GM19193 (cell line): ENCODE measurements at regions not wholly inside any gene's neighbourhood (a gene's known extent, or its start where the extent isn't known, plus 50 kb on each side); places are given as distances from the start of the nearest gene placed in this dataset.

Source experiments
- POLR2A ChIP-seq: IDR thresholded peaks from 4 replicates; pipeline ENCODE4 v1.6.1; 2011; ENCODE audit not compliant: insufficient read depth, insufficient read length; ENCODE audit errors: extremely low read depth

DNA sequence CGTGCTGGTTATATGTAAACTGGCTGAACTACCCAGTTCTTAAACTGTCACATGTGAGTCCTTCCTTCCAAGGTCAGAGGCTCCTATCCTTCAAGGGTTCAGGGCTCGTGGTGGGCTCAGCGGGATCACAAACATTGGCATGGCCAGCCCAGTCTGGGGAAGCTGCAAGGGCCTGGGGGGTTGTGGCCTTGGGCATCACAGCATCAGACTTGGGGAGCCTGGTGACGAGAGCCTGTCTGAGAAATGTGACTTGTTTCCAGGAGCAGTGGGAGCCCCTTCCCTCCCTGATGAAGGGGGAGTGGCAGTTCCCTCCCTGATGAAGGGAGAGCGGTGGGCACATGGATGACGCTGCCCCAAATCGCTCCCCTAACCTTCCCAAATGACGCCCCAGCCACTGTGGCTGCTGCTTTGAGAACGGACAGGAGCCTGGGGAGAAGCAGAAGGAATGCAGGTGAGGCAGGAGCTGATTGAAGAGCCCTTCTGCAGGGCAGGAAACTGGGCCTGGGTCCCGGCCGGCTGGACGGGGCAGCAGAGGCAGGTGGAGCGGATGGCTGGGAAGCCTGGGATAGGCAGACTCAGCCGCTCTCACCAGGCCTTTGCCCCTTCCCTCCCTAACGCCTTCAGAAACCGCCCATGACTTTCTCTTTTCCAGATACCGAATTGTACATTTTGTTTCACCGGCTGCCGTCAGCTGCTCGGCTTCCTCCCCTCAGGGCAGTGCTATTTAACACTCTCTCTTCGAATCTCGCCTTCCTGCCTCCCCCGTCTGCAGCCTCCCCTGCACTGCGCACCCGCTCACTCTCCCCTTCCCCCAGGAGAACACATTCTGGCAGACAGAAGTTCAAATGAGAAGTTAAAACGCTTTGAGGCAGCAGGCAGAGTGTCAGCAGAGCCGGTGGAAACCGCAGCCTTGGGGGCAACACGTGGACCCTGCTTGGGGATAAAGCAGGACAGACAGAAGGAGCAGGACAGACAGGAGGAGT lies 1486.7 kb downstream of the BRD1 start:
- TF ChIP-seq POLR2A: no peak

- TF ChIP-seq POLR2A: no peak
These were observed 1487.5 kb downstream of the BRD1 start for GRCh38 chr22:48340191-48340590.

GRCh38 chr22:48338793-48339705 lies 1488.6 kb downstream of the BRD1 start:
- no peak for TF ChIP-seq POLR2A

- TF ChIP-seq POLR2A: no peak
These were observed 1489.5 kb downstream of the BRD1 start for GRCh38 chr22:48337957-48338792.

DNA sequence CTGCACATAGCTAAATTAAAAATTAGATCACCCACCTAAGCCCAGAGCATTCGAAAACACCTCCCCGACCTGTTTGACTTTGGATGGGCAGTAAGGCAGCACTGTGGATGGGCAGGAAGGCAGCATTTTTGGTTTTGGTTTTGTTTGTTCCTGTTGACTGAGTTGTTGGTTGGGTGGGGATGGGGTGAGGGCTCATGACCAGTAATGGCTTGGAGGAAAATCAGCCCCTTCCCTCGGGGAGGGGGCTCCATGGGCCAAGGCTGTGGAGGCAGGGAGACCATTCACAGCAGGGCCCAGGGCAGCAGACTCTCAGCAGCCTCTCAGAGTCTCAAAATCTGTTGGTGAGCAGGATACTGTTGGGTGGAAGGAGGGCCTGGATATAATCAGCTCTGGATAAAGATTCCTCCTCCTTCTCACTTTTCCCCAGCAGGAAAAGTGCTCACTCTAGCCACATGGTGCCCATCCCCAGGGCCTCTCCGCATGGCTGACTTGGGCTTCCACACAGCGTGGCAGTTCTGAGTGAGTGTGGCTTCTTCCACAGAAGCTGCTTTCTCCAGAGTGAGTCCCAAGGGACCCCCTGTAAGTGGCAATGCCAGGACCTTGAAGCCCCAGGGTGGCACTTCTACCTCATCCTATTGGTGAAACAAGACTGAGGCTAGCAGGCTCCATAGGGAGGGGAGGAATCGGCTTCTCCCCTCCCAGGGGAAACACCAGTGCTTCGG lies 1491.2 kb downstream of the BRD1 start:
- no peak for TF ChIP-seq POLR2A

GRCh38 chr22:48335442-48336139 lies 1492.1 kb downstream of the BRD1 start:
- TF ChIP-seq POLR2A: no peak

GRCh38 chr22:48334971-48335370 lies 1492.7 kb downstream of the BRD1 start:
- TF ChIP-seq POLR2A: no peak

DNA sequence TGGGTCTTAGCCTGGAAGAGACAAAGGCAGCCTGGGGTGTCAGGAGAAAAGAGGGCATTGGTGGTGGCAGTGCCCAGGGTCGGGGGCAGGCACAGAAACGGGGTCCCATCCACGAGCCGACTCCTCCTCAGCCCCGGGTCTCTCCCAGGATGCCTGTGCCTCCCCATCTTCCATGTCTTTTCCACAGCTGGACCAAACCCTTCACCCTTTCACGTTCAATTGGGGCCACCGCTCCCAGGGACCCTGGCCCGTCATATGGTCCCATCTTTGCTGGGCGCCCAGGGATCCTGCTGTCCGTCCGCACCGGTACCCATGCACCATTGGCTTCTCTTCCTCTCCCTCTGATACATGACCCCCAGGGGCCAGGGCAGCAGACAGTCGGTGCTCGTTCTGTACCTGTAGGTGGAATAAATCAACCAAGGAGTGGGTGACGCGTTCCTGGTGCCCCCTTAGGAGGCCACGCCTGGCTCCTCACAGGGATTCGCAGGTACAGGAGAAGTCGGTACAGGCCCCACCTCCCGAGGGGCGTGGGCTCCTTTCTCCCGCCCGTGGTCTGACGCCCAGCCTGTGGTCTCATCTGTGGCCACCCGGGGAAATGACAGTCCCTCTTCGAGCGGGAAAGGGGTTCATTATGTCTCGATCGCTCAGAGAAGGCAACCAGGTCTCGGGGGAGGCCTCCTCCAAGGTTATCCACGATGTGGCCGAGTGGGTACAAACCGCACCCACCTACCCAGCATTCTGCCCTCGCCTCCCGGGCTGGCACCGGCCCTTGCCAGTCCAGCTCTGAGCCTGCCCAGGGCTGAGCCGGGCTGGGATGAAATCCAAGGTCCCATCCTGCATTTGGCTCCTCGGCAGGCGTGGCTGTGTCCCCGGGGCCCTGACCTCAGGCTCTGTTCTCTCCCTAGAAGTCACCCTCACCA lies 1493.6 kb downstream of the BRD1 start:
- TF ChIP-seq POLR2A: no peak

- no peak for TF ChIP-seq POLR2A
These were observed 1494.3 kb downstream of the BRD1 start for GRCh38 chr22:48333323-48333763.

DNA sequence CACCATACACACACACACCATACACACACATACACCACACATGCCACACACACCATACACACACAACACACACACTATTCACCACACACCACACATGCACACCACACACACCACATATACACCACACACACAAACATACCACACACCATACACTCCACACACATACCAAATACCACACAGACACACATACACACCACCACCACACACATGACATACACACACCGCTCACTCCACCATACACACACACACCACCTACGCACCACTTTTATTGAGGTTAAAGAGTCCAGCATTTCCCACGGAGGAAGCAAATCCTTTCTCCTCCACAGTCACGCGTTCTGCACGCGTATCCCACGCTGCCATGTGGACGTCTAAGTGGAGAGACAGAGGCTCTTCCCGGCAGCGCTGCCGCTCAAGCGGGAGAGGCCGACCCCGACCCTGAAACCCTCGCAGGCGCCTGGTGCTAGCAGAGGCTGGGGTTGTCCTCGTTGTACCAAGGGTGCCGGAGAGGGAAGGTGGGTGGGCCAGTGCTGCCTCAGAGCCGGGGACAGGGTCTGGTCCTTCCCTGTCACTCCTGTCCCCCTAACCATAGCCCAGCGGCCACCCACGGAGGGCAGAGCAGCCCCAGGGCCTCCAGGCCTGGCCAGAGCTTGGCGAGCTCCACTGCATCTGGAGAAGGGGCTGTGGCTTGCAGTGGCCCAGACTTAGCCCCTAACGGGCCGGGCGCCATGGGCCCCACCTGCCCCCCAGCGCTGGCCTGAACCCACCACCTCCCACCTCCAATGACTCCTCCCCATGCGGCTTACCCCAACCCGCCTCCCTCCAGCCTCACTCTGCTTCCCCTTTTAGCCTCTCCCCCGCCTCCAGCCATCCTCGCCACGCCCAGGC lies 1495.0 kb downstream of the BRD1 start:
- no peak for TF ChIP-seq POLR2A

DNA sequence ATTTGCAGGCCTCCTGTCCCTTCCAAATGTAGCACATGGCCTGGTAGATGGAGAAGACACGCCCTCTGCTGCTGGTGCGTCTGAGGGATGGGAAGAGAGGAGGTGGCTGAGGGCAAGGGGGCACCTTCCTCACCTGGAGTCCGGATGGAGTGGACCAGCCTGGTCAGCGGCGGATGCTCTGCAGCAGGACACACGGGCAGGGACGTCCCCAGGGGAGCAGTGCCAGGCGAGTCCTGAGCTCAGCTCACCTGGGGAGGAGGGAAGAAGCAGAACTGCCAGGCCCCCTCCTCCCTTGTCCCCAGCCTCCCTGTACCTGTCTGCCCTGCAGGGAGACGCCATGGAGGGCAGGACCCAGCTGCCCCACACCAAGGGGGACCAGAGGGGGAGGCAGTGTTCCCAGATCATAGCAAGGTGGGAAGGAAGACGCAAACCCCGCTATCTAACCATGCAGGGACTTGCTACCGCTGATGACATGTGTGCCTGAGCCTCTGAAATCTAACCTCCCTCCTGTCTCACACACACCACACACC lies 1495.9 kb downstream of the BRD1 start:
- TF ChIP-seq POLR2A: no peak
